Stimulated activated CD4-positive, alpha-beta T cell treated with anti-CD3 and anti-CD28 coated beads, Interleukin-15, amount 100 ng/mL, for 48 hours (primary cell): ENCODE measurements at regions not wholly inside any gene's neighbourhood (a gene's known extent, or its start where the extent isn't known, plus 50 kb on each side); places are given as distances from the start of the nearest gene placed in this dataset.

Experiments
- DNase-seq, 2 donors: peaks; one replicate each; pipeline ENCODE4 v3.0.0-alpha.2; 2020; ENCODE audit warnings: low read depth in 2 of 2

GRCh38 chr12:32047357-32048212 is 59.1 kb upstream of the BICD1 start:
- DNase-seq, result no peak

- DNase-seq, result no peak
Observed at GRCh38 chr12:32048791-32049190, 57.9 kb upstream of the BICD1 start.

GRCh38 chr12:32049956-32050355 is 56.7 kb upstream of the BICD1 start:
- DNase-seq, result no peak

- no peak for DNase-seq
Observed at GRCh38 chr12:32051511-32052211, 55.0 kb upstream of the BICD1 start.

- DNase-seq, result no peak
Observed at GRCh38 chr12:32052212-32052713, 54.4 kb upstream of the BICD1 start.

GRCh38 chr12:32053881-32054624 is 52.6 kb upstream of the BICD1 start:
- DNase-seq, result no peak
